22Rv1 (cell line): ENCODE measurements at regions not wholly inside any gene's neighbourhood (a gene's known extent, or its start where the extent isn't known, plus 50 kb on each side); places are given as distances from the start of the nearest gene placed in this dataset.

Experiments
- H3K27ac ChIP-seq: fragments of 450-650 bp; 2 replicates; pipeline ENCODE4 v1.5.1; 2017
- CTCF ChIP-seq: fragments of 450-650 bp; IDR thresholded peaks from 2 replicates; pipeline ENCODE4 v1.5.1; 2017; ENCODE audit warnings: mild to moderate bottlenecking
- ZFX ChIP-seq: fragments of 450-650 bp; IDR thresholded peaks from 2 replicates; pipeline ENCODE4 v1.6.1; 2017; ENCODE audit warnings: antibody characterized with exemption, borderline replicate concordance

- TF ChIP-seq CTCF (no peak), ZFX (no peak)
- no peak overlapping the region for H3K27ac ChIP-seq
These were observed 60.0 kb downstream of the ING1 start for GRCh38 chr13:110773480-110773879.

- no peak overlapping the region for H3K27ac ChIP-seq
These were observed 60.6 kb downstream of the ING1 start for GRCh38 chr13:110774051-110774450.

GRCh38 chr13:110774490-110774889 is 61.0 kb downstream of the ING1 start:
- no peak for TF ChIP-seq ZFX
- no peak for TF ChIP-seq CTCF
- no peak overlapping the region for H3K27ac ChIP-seq

More at GRCh38 chr13:110774051-110774450, 60.6 kb downstream of the ING1 start:
- TF ChIP-seq ZFX (no peak), CTCF (no peak)

- TF ChIP-seq CTCF, result no peak
- TF ChIP-seq ZFX, result no peak
- no peak overlapping the region for H3K27ac ChIP-seq
These were observed 62.1 kb downstream of the ING1 start for GRCh38 chr13:110775576-110775975.

- H3K27ac ChIP-seq, result no peak overlapping the region
- TF ChIP-seq CTCF (no peak), ZFX (no peak)
These were observed 63.8 kb downstream of the ING1 start for GRCh38 chr13:110777251-110777820.

- TF ChIP-seq ZFX (no peak), CTCF (no peak)
- H3K27ac ChIP-seq, result no peak overlapping the region
These were observed 65.5 kb downstream of the ING1 start for GRCh38 chr13:110779022-110779421.

GRCh38 chr13:110780422-110780821 is 66.9 kb downstream of the ING1 start:
- no peak overlapping the region for H3K27ac ChIP-seq
- TF ChIP-seq ZFX (no peak), CTCF (no peak)
